ENCODE measurements at regions not wholly inside any gene's neighbourhood (a gene's known extent, or its start where the extent isn't known, plus 50 kb on each side); places are given as distances from the start of the nearest gene placed in this dataset.
"Not testable (repeated sequence)": the region's sequence is repeated elsewhere in the genome, so short reads cannot be mapped to it uniquely, and the experiment has no call there.

- Histone ChIP-seq H3K4me3 (no peak overlapping the region), H3K36me3 (no peaks in the 10 kb centered on the region), H3K4me1 (no peaks in the 10 kb centered on the region), H3K9me3 (no peaks in the 10 kb centered on the region), H3K27ac (no peak overlapping the region), H3K27me3 (no peaks in the 10 kb centered on the region)
- TF ChIP-seq POLR2A (IDR thresholded peaks at IDR 0.05), result no peak
- no peak for TF ChIP-seq CTCF (IDR thresholded peaks at IDR 0.05)
- no peak for DNase-seq
Observed at GRCh38 chr2:208807756-208808155, 401.2 kb downstream of the PTH2R start.

- H3K4me3 ChIP-seq, H3K36me3 ChIP-seq, H3K27me3 ChIP-seq, DNase-seq, H3K4me1 ChIP-seq, H3K27ac ChIP-seq, H3K9me3 ChIP-seq: not testable (repeated sequence)
Observed at GRCh38 chr2:208811885-208812284, 405.3 kb downstream of the PTH2R start.

DNA sequence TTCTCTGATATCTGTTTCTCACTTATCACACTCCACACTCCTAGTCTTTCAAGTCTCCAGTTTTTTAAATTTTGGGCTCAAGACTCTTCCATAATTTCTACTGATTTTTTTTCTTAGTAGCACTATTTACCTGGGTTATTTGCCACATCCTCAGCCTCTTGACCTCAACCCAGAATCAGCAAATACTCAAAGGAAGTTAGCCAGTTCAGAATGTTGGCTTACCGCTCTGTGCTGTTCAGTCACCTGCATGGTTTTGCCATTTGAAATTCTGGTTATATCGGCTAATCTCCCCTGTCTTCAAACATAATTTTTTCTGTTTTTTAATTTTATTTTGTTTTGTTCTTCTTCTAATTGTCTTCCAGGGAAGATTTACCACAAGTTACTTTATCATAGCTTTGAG, 412.6 kb downstream of the PTH2R start:
- Histone ChIP-seq H3K27me3 (no peaks in the 10 kb centered on the region), H3K4me1 (no peaks in the 10 kb centered on the region), H3K4me3 (no peak overlapping the region), H3K36me3 (no peaks in the 10 kb centered on the region), H3K27ac (no peak overlapping the region), H3K9me3 (no peaks in the 10 kb centered on the region)
- no peak for DNase-seq
- TF ChIP-seq CTCF (IDR thresholded peaks at IDR 0.05), result no peak
- no peak for TF ChIP-seq POLR2A (IDR thresholded peaks at IDR 0.05)

GRCh38 chr2:208820014-208820688, 413.6 kb downstream of the PTH2R start:
- no peak for DNase-seq
- H3K27me3 ChIP-seq, result no peaks in the 10 kb centered on the region
- TF ChIP-seq CTCF (IDR thresholded peaks at IDR 0.05) (no peak), POLR2A (IDR thresholded peaks at IDR 0.05) (no peak)

GRCh38 chr2:208827109-208827508, 420.5 kb downstream of the PTH2R start:
- no peak for DNase-seq
- Histone ChIP-seq H3K4me3 (no peak overlapping the region), H3K27ac (no peak overlapping the region), H3K27me3 (no peaks in the 10 kb centered on the region), H3K36me3 (peaks cover 0 to 3% (median 0%) of the 10 kb centered on the region in 3 donors), H3K4me1 (no peaks in the 10 kb centered on the region), H3K9me3 (no peaks in the 10 kb centered on the region)
- TF ChIP-seq POLR2A (IDR thresholded peaks at IDR 0.05), result no peak
- no peak for TF ChIP-seq CTCF (IDR thresholded peaks at IDR 0.05)

More at GRCh38 chr2:208820014-208820688, 413.6 kb downstream of the PTH2R start:
- Histone ChIP-seq H3K4me1 (no peaks in the 10 kb centered on the region), H3K27ac (no peak overlapping the region), H3K9me3 (no peaks in the 10 kb centered on the region), H3K4me3 (no peak overlapping the region), H3K36me3 (no peaks in the 10 kb centered on the region)

DNA sequence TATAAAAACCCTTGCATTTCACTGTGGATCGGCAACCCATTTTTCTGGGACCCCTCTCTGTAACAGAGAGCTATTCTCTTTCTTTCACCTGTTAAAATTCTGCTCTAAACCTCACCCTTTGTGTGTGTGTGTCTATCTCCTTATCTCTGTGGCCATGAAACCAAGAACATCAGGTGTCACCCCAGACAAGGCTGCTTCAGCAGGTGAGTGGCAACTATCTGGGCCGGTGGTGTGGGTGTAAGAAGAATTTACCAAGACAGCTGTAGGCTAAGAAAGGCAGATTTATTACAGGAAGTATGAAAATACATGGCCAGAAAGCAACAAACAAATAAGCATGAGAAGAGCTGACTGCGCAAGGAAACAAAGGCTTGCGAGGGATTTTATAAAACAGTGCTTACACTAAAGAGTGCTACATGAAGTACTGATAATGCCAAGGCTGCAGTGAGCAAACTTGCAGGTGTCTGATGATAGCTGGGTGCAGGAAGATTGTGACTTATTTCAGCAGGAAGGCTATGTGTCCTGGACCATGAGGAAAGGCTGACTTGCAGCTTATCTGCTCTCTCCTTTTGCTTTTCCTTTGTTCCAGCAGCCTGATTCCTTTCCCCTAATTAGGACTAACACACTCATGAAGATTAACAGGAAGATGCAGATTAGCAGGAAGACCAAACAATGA, 421.1 kb downstream of the PTH2R start:
- no peak for TF ChIP-seq POLR2A (IDR thresholded peaks at IDR 0.05)
- TF ChIP-seq CTCF (IDR thresholded peaks at IDR 0.05), result no peak
- H3K4me3 ChIP-seq, result no peak overlapping the region
- H3K27ac ChIP-seq, result no peak overlapping the region
- no peak for DNase-seq
- peaks cover 0 to 3% (median 0%) of the 10 kb centered on the region in 3 donors for H3K36me3 ChIP-seq
- H3K27me3 ChIP-seq, result no peaks in the 10 kb centered on the region
- no peaks in the 10 kb centered on the region for H3K9me3 ChIP-seq
- H3K4me1 ChIP-seq, result no peaks in the 10 kb centered on the region

Data from Peyer's patch (tissue), 4 donors.